Activated naive CD4-positive, alpha-beta T cell treated with anti-CD3 and anti-CD28 coated beads, Interleukin-2, amount 10 ng/mL, durations not matched to agents 7 days and 5 days (primary cell): ENCODE measurements at regions not wholly inside any gene's neighbourhood (a gene's known extent, or its start where the extent isn't known, plus 50 kb on each side); places are given as distances from the start of the nearest gene placed in this dataset.
"Not testable (repeated sequence)": the region's sequence is repeated elsewhere in the genome, so short reads cannot be mapped to it uniquely, and the experiment has no call there.

Source experiments
- CTCF ChIA-PET: fragments of 350-600 bp; sonication (Branson Sonifier 250); formaldehyde crosslinking; loops from one replicate; lab custom pipeline; 2021; ENCODE audit warnings: antibody characterized with exemption; lab: Charles Lee
- DNase-seq: peaks from one replicate; pipeline ENCODE4 v3.0.0-alpha.2; 2020
- H3K27ac Mint-ChIP-seq: one replicate; pipeline ENCODE4 v1.8.0; 2021; ENCODE audit warnings: mild to moderate bottlenecking, moderate library complexity, mixed read lengths
- H3K27me3 Mint-ChIP-seq: one replicate; pipeline ENCODE4 v1.8.0; 2021; ENCODE audit warnings: mild to moderate bottlenecking, mixed read lengths
- H3K36me3 Mint-ChIP-seq: one replicate; pipeline ENCODE4 v1.8.0; 2021; ENCODE audit warnings: mixed read lengths
- H3K4me1 Mint-ChIP-seq: one replicate; pipeline ENCODE4 v1.8.0; 2021; ENCODE audit warnings: mixed read lengths
- H3K4me3 Mint-ChIP-seq: one replicate; pipeline ENCODE4 v1.8.0; 2021; ENCODE audit warnings: mild to moderate bottlenecking, moderate library complexity, mixed read lengths
- H3K9me3 Mint-ChIP-seq: one replicate; pipeline ENCODE4 v1.8.0; 2021; ENCODE audit warnings: mixed read lengths

DNA sequence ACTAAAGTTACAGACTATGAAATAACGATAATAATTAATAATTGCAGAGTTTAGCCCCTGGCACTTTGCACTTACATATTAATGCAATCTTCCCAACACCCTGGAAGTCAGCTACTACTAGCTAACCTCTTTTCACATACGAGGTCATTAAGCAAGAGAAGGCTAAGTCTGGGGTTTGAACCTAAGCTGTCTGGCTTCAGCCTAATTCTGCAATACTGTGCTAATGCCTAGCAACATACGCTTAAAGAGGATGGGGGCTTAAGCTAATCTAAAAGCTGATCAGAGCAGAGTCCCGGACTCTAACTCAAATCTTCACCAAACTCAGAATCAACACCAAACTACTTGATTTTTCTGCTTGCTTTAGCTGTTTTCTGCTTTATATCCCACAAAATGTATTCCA, 168.7 kb upstream of the GNAI1 start:
- Mint-ChIP-seq H3K27me3 (no peaks in the 10 kb centered on the region), H3K4me3 (no peak overlapping the region), H3K36me3 (no peaks in the 10 kb centered on the region), H3K4me1 (no peaks in the 10 kb centered on the region), H3K27ac (no peak overlapping the region), H3K9me3 (no peaks in the 10 kb centered on the region)
- CTCF ChIA-PET = no interaction called here
- DNase-seq = no peak

DNA sequence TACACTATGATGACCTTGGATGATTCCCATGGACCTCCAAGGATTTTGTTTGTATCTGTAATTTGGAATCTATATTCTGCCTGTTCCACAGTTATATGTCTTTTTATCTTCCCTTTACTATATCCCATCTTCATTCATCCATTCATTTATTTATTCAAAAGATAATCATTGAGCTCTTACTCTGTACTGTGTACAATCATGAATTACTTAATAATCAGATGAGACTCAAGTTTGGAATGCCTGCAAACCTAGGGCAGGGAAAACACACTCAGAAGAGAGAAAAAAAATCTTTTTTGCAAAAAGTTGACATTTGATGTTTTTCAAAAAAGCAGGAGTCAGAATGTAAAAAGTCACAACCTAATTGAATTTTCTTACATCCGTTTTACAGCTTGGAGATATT, 170.2 kb upstream of the GNAI1 start:
- CTCF ChIA-PET = no interaction called here
- no peaks in the 10 kb centered on the region for H3K36me3 Mint-ChIP-seq
- no peaks in the 10 kb centered on the region for H3K4me1 Mint-ChIP-seq
- no peaks in the 10 kb centered on the region for H3K9me3 Mint-ChIP-seq
- DNase-seq = no peak
- no peak overlapping the region for H3K4me3 Mint-ChIP-seq
- H3K27ac Mint-ChIP-seq = no peak overlapping the region
- no peaks in the 10 kb centered on the region for H3K27me3 Mint-ChIP-seq

DNA sequence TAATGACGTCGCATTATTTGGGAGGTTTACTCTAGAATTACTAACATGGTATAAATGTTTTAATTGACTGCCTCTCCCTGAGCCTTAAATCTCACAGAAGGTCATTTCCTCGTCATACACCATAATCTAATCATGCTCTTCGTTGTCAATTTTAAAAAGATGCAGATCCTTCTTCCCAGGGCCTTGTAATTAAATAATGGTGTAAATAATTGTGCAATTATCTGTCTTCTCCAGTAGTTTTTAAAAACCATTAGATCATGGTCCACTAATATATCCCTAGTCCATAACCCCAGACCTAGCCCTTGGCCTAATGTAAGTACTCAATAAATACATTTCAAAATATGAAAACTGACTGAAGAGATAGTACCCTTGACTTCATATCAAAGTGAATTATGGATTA, 181.5 kb upstream of the GNAI1 start:
- Mint-ChIP-seq H3K36me3 (no peaks in the 10 kb centered on the region), H3K27me3 (no peaks in the 10 kb centered on the region), H3K9me3 (no peaks in the 10 kb centered on the region), H3K4me1 (no peaks in the 10 kb centered on the region), H3K27ac (no peak overlapping the region), H3K4me3 (no peak overlapping the region)
- no peak for DNase-seq
- CTCF ChIA-PET = no interaction called here

DNA sequence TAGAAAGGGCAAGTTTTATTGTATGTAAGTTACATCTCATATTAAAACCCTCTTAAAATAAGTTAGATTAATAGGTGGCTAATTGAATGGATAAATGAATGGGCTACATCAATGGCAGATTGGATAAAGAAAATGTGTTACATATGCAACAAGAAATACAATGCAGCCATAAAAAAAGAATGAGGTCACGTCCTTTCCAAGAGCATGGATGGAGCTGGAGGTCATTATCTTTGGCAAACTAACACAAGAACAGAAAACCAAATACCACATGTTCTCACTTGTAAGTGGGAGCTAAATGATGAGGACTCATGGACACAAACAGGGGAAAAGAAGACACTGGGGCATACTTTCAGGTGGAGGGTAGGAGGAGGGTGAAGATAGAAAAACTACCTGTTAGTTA, 182.2 kb upstream of the GNAI1 start:
- Mint-ChIP-seq H3K27me3 (no peaks in the 10 kb centered on the region), H3K27ac (no peak overlapping the region), H3K4me1 (no peaks in the 10 kb centered on the region), H3K36me3 (no peaks in the 10 kb centered on the region), H3K4me3 (no peak overlapping the region), H3K9me3 (peaks cover 2% of the 10 kb centered on the region)
- CTCF ChIA-PET = no interaction called here
- DNase-seq = no peak

GRCh38 chr7:79951415-79951814, 183.2 kb upstream of the GNAI1 start:
- no peak overlapping the region for H3K27ac Mint-ChIP-seq
- CTCF ChIA-PET = no interaction called here
- H3K4me1 Mint-ChIP-seq = no peaks in the 10 kb centered on the region
- H3K9me3 Mint-ChIP-seq = peaks cover 2% of the 10 kb centered on the region
- no peak for DNase-seq
- H3K27me3 Mint-ChIP-seq = no peaks in the 10 kb centered on the region
- H3K4me3 Mint-ChIP-seq = no peak overlapping the region
- no peaks in the 10 kb centered on the region for H3K36me3 Mint-ChIP-seq

GRCh38 chr7:79949778-79950177, 184.9 kb upstream of the GNAI1 start:
- no peaks in the 10 kb centered on the region for H3K27me3 Mint-ChIP-seq
- no peaks in the 10 kb centered on the region for H3K4me1 Mint-ChIP-seq
- CTCF ChIA-PET = no interaction called here
- no peak overlapping the region for H3K4me3 Mint-ChIP-seq
- peaks cover 2% of the 10 kb centered on the region for H3K9me3 Mint-ChIP-seq
- DNase-seq = no peak
- H3K36me3 Mint-ChIP-seq = no peaks in the 10 kb centered on the region
- no peak overlapping the region for H3K27ac Mint-ChIP-seq

DNA sequence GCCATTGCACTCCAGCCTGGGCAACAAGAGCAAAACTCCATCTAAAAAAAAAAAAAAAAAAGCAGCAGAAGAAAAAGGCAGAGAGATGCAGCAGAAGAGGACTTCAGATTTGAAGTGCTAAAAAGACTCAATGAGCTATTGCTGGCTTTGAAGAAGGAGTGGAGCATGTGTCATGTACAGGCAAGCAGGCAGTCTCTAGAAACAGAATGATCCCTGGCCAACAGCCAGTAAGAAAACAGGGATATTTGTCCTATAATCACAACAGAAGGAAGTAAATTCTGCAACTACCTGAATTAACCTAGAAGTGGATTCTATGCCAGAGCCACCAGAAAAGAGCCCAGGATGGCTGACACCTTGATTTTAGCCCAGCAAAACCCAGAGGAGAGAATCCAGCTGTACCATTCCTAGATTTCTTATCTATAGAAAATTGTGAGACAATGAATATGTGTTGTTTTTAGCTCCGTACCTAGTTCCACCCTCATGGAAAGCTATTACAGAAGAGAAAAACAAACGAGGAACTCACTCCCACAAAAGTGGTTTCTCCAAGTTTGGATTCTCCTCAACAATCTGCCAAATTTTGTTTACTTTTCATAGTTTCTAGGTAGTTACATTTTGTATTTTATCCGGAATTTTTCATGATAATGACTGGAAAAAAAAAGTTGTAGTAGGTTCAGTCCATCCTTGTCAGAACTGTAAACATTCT, 198.2 kb upstream of the GNAI1 start:
- peaks cover 4% of the 10 kb centered on the region for H3K4me1 Mint-ChIP-seq
- H3K27ac Mint-ChIP-seq = peak overlapping the region; percentile 1
- CTCF ChIA-PET = interaction anchor here (0.7 kb wide), 1 partner anchor 64 kb away, joined by 4 read pairs; no protein-coding TSS in a partner anchor
- no peaks in the 10 kb centered on the region for H3K9me3 Mint-ChIP-seq
- no peak overlapping the region for H3K4me3 Mint-ChIP-seq
- H3K27me3 Mint-ChIP-seq = peaks cover 4% of the 10 kb centered on the region
- H3K36me3 Mint-ChIP-seq = no peaks in the 10 kb centered on the region
- no peak for DNase-seq

- H3K4me1 Mint-ChIP-seq = peaks cover 4% of the 10 kb centered on the region
- H3K27me3 Mint-ChIP-seq = peaks cover 4% of the 10 kb centered on the region
- no peak overlapping the region for H3K4me3 Mint-ChIP-seq
- H3K27ac Mint-ChIP-seq = no peak overlapping the region
- no peak for DNase-seq
- CTCF ChIA-PET = no interaction called here
- no peaks in the 10 kb centered on the region for H3K36me3 Mint-ChIP-seq
- no peaks in the 10 kb centered on the region for H3K9me3 Mint-ChIP-seq
Measured at GRCh38 chr7:79934727-79935126, 199.9 kb upstream of the GNAI1 start.

GRCh38 chr7:79933144-79933543, 201.5 kb upstream of the GNAI1 start:
- Mint-ChIP-seq H3K36me3 (no peaks in the 10 kb centered on the region), H3K27ac (no peak overlapping the region), H3K27me3 (peaks cover 4% of the 10 kb centered on the region), H3K4me3 (no peak overlapping the region), H3K4me1 (peaks cover 7% of the 10 kb centered on the region), H3K9me3 (no peaks in the 10 kb centered on the region)
- no peak for DNase-seq
- CTCF ChIA-PET = no interaction called here

DNA sequence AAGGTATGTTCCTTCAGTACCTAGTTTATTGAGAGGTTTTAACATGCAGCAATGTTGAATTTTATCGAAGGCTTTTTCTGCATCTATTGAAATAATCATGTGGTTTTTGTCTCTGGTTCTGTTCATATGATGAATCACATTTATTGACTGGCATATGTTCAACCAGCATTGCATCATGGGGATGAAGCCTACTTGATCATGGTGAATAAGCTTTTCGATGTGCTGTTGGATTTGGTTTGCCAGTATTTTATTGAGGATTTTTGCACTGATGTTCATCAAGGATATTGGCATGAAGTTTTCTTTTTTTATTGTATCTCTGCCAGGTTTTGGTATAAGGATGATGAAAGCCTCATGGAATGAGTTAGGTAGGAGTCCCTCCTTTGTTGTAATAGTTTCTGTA, 204.0 kb upstream of the GNAI1 start:
- CTCF ChIA-PET = no interaction called here
- Mint-ChIP-seq H3K36me3 (no peaks in the 10 kb centered on the region), H3K9me3 (no peaks in the 10 kb centered on the region), H3K4me1 (peaks cover 7% of the 10 kb centered on the region), H3K27ac (no peak overlapping the region), H3K27me3 (peaks cover 4% of the 10 kb centered on the region), H3K4me3 (no peak overlapping the region)
- no peak for DNase-seq

DNA sequence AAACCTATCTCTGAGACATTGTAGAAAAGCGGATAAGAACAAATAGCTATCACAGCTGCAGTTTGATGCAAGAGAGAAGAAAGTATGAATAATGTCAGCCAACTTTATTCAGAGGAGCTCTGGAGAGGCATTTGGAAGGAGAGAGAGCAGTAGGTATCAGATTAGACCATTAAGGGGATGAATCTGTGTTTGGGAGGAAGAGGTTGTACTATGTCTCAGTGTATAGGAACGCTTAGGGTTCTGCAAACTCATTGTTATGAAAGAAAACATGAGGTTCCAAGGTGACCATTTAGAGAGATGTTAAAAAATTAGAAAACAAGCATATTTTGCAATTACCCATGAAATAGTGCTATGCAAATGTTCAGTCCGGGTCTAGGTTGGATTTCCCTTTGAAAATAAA, 207.5 kb upstream of the GNAI1 start:
- Mint-ChIP-seq H3K4me1 (peaks cover 3% of the 10 kb centered on the region), H3K4me3 (no peak overlapping the region), H3K27ac (no peak overlapping the region), H3K9me3 (no peaks in the 10 kb centered on the region), H3K36me3 (no peaks in the 10 kb centered on the region), H3K27me3 (no peaks in the 10 kb centered on the region)
- CTCF ChIA-PET = no interaction called here
- DNase-seq = no peak

DNA sequence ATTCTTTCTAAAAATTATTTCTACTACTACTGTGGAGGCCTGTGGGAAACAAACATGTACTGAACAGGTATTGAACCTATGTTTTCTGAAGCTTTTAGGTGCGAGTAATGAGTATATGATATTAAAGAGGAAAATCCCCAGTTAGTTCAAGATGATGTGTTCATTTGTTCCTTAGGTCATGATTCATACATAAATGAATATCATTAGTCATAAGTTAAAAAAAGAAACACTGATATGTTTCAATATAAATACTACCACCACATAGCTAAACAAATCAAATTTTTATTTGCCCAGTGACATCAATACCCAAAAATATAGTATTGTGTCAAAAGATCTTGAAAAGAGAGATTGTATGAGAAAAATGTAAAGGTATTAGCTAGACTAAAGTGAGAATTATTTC, 210.7 kb upstream of the GNAI1 start:
- CTCF ChIA-PET = no interaction called here
- Mint-ChIP-seq H3K27ac (no peak overlapping the region), H3K4me1 (peaks cover 3% of the 10 kb centered on the region), H3K9me3 (no peaks in the 10 kb centered on the region), H3K4me3 (no peak overlapping the region), H3K36me3 (no peaks in the 10 kb centered on the region), H3K27me3 (no peaks in the 10 kb centered on the region)
- DNase-seq = no peak

DNA sequence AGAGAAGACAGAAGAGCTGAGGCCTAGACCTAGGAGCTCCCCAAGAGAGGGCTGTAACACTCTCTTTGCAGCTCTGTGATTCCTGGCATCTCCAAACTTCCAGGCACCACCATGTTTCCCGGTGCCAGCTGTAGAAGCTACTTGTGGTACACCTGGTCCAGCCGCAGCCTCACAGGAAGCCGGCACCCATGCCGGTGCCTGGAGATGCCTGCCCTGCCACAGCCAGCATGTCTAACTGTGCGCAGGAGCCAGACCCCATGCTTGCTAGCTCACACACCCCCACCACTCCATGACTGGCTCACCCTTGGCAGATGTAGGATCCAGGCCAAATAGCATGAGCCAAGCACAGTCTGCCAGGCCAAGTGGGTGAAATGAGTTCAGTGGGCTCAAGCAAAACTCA, 211.7 kb upstream of the GNAI1 start:
- Mint-ChIP-seq H3K4me1 (peaks cover 1% of the 10 kb centered on the region), H3K27me3 (no peaks in the 10 kb centered on the region), H3K4me3 (no peak overlapping the region), H3K27ac (no peak overlapping the region), H3K9me3 (peaks cover under 1% of the 10 kb centered on the region), H3K36me3 (peaks cover 2% of the 10 kb centered on the region)
- CTCF ChIA-PET = no interaction called here
- no peak for DNase-seq

DNA sequence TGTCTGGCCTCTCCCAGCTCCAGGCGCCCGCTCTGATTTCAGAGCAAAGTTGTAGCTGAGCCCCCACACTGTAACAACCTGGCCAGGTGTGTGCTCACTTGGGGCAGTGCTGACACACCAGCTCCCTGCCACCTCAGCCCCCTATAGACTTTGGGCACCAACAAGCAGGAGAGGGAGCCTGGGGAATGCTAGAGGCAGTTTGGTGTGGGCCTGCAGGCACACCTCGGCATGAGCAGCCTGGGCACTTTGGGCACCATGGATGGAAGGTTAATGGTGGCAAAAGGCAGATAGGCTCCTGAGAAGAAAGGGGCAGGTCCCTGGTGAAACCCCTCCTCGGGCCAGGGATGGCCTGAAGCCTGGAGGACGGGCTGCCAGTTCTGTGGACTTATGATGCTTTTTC, 212.7 kb upstream of the GNAI1 start:
- H3K4me1 Mint-ChIP-seq = peaks cover 10% of the 10 kb centered on the region
- no peaks in the 10 kb centered on the region for H3K27me3 Mint-ChIP-seq
- H3K36me3 Mint-ChIP-seq = peaks cover 6% of the 10 kb centered on the region
- CTCF ChIA-PET = no interaction called here
- H3K9me3 Mint-ChIP-seq = peaks cover 6% of the 10 kb centered on the region
- no peak for DNase-seq
- H3K4me3 Mint-ChIP-seq = no peak overlapping the region
- no peak overlapping the region for H3K27ac Mint-ChIP-seq

- CTCF ChIA-PET, H3K4me3 Mint-ChIP-seq, H3K27me3 Mint-ChIP-seq, DNase-seq, H3K27ac Mint-ChIP-seq: not testable (repeated sequence)
- peaks cover 38% of the 10 kb centered on the region for H3K4me1 Mint-ChIP-seq
- H3K9me3 Mint-ChIP-seq = peaks cover 12% of the 10 kb centered on the region
- peaks cover 13% of the 10 kb centered on the region for H3K36me3 Mint-ChIP-seq
Measured at GRCh38 chr7:79918632-79919031, 216.0 kb upstream of the GNAI1 start.

- H3K4me1 Mint-ChIP-seq = peaks cover 70% of the 10 kb centered on the region
Measured at GRCh38 chr7:79915346-79915745, 219.3 kb upstream of the GNAI1 start.

More at GRCh38 chr7:79915346-79915745, 219.3 kb upstream of the GNAI1 start:
- peaks cover 12% of the 10 kb centered on the region for H3K9me3 Mint-ChIP-seq
- DNase-seq = peak; percentile 40
- CTCF ChIA-PET, H3K27me3 Mint-ChIP-seq, H3K4me3 Mint-ChIP-seq: not testable (repeated sequence)
- H3K36me3 Mint-ChIP-seq = peaks cover 13% of the 10 kb centered on the region
- H3K27ac Mint-ChIP-seq = peak overlapping the region; percentile 79
